GM12875 (cell line): ENCODE measurements at regions not wholly inside any gene's neighbourhood (a gene's known extent, or its start where the extent isn't known, plus 50 kb on each side); places are given as distances from the start of the nearest gene placed in this dataset.
"Not testable (repeated sequence)": the region's sequence is repeated elsewhere in the genome, so short reads cannot be mapped to it uniquely, and the experiment has no call there.

Experiments used
- H3K4me3 ChIP-seq: one replicate; pipeline ENCODE4 v1.5.1; 2011; ENCODE audit warnings: low read depth, low read length, control low read depth
- TF ChIP-seq, protein P1 (sequence below): IDR thresholded peaks from 2 replicates; pipeline ENCODE4 v1.5.1; 2011; ENCODE audit warnings: low read depth, mild to moderate bottlenecking, control low read depth, inconsistent platforms, low read length, moderate library complexity, borderline replicate concordance; ENCODE audit not compliant: insufficient read depth

DNA sequence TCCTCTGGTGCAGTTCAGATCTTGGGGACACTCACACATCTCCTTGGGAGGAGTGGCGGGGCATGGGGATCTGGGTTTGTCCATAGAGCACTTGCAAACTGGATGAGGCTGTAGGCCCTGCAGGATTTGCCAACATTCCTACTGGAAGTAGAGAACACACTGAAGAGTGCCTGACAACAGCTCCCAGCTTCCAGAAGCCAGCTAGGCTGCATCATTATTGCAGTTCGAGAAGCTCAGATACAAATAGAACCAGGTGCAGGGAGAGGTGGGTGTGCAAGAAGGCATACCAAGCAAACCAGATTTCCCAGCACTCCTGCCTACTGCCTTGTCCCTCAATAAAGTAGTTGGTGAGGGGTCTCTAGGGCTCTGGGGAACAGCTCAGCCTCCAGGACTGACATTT, 52.5 kb downstream of the RHOB start:
- TF ChIP-seq, protein P1, sequence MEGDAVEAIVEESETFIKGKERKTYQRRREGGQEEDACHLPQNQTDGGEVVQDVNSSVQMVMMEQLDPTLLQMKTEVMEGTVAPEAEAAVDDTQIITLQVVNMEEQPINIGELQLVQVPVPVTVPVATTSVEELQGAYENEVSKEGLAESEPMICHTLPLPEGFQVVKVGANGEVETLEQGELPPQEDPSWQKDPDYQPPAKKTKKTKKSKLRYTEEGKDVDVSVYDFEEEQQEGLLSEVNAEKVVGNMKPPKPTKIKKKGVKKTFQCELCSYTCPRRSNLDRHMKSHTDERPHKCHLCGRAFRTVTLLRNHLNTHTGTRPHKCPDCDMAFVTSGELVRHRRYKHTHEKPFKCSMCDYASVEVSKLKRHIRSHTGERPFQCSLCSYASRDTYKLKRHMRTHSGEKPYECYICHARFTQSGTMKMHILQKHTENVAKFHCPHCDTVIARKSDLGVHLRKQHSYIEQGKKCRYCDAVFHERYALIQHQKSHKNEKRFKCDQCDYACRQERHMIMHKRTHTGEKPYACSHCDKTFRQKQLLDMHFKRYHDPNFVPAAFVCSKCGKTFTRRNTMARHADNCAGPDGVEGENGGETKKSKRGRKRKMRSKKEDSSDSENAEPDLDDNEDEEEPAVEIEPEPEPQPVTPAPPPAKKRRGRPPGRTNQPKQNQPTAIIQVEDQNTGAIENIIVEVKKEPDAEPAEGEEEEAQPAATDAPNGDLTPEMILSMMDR, result no peak
- H3K4me3 ChIP-seq, result no peak overlapping the region

DNA sequence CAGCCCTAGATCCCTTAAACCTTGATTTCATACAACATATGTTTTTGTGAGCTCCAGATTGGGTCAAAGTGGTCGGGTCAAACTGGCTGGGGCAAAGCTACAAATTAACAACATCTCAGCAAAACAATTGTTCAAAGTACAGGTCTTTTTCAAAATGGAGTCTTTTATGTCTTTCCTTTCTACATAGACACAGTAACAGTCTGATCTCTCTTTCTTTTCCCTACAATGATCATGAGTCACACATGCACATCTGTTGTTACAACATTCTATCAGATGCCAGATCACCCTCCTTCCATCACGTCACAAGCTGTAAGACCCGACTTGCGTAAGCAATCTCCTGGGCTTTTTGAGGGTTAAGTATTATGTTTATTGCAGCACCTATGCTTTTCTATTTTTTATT, 55.1 kb downstream of the RHOB start:
- no peak overlapping the region for H3K4me3 ChIP-seq
- TF ChIP-seq, protein P1, result no peak

DNA sequence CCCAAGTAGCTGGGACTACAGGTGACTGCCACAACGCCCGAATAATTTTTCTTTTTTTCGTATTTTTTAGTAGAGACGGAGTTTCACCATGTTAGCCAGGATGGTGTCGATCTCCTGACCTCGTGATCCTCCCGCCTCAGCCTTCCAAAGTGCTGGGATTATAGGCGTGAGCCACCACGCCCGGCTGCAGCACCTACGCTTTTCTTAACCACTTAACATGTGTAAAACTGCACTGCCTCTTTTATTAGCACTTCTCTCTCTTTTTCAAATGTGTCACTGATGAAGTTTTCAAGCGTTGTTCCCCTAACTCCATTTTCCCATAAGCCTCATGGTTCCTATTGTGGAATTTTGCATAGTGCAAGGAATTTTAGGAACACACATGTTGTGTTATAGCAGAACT, 55.6 kb downstream of the RHOB start:
- not testable (repeated sequence) for H3K4me3 ChIP-seq

DNA sequence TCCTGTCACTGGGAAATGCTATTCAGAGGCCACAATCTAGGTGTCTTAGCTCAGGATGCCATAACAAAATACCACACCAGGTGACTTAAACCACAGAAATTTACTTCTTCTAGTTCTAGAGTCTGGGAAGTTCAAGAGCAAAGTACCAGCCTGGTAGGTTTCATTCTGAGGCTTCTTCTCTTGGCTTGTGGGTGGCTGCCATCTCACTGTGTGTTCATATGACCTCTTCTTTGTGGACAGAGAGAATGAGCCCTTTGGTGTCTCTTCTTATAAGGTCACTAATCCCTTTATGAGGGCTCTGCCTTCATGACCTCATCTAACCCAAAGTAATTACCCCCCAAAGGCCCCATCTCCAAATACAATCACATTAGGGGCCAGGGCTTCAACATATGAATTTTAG, 57.3 kb downstream of the RHOB start:
- H3K4me3 ChIP-seq, result no peak overlapping the region
- TF ChIP-seq, protein P1, result no peak

DNA sequence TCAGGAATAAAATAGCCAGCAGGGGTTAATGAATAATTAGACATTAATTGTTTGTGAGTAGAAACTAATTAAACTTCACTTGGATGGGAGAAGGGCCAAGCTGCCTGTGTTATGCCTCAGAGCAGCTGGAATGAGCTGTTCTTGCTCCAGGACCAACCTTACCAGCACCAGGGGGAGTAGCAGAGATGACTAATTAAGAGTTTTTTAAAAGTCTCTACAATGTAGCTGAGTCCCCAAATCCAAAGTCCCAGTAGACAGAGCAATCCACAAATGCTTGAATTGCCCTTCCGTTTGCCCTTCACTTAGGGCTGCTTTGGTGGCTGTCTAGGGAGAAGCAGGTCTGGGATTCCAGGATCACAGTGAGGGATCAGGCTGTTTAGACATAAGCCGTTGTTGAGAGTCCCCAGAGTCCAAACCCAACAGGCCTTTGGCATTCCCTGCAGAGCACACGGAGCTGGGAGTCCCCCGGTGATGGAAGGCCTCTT, 59.4 kb downstream of the RHOB start:
- TF ChIP-seq, protein P1, result no peak
- no peak overlapping the region for H3K4me3 ChIP-seq

DNA sequence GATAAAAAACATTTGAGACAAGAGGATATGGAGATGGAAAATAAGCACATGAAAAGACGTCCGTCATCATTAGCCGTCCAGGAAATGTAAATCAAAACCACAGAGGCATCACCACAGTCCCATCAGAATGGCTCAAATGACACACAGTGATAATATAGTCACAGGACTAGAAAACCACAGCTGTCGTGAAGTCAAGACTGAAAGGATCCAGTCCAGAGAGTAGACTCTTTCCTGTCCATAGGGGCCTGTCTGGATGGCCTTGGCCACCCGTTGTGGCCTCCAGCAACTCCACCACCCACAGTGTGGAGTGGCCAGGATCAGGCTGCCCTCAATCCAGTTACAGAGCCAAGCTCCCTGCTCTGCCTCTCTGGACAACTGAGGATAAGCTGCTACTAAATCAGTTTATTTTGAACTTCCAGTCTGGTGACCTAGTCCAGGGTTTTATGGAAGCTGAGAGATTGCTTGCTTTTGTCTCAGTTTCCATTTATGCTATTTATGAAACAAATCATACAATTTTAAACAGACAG, 60.4 kb downstream of the RHOB start:
- TF ChIP-seq, protein P1, result no peak
- H3K4me3 ChIP-seq, result no peak overlapping the region

DNA sequence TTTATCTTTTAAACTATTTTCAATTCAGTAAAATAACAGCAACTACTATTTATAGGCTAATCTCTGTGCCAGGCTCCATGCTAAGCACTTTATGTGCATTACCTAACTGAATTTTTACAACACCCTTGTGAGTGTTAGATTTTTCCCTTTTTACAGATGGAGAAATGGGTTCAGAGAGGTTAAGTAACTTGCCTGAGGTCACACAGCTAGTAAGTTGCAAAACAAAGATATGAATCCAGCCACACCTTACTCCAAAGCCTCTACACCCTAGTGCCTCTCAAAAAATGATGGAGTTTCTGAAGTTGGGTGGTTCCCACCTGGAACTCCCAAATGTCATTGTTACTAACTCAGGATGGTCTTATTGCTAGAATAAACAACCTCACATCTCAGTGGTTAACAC, 60.8 kb downstream of the RHOB start:
- H3K4me3 ChIP-seq, result no peak overlapping the region
- TF ChIP-seq, protein P1, result no peak
